HG02973 (cell line): ENCODE measurements at regions not wholly inside any gene's neighbourhood (a gene's known extent, or its start where the extent isn't known, plus 50 kb on each side); places are given as distances from the start of the nearest gene placed in this dataset.
"Not testable (repeated sequence)": the region's sequence is repeated elsewhere in the genome, so short reads cannot be mapped to it uniquely, and the experiment has no call there.

Experiments
- ATAC-seq: cut with Tn5 transposase; IDR thresholded peaks from one replicate; pipeline ENCODE4 v1.9.1; 2021; ENCODE audit warnings: moderate library complexity; ENCODE audit not compliant: unreplicated experiment

GRCh38 chr22:49698616-49699015 lies 129.1 kb downstream of the BRD1 start:
- ATAC-seq: not testable (repeated sequence)

GRCh38 chr22:49697047-49697446 lies 130.6 kb downstream of the BRD1 start:
- ATAC-seq: no peak

- no peak for ATAC-seq
Measured at GRCh38 chr22:49694462-49695260, 133.0 kb downstream of the BRD1 start.

GRCh38 chr22:49693848-49694247 lies 133.8 kb downstream of the BRD1 start:
- no peak for ATAC-seq

GRCh38 chr22:49693416-49693815 lies 134.3 kb downstream of the BRD1 start:
- ATAC-seq: no peak

GRCh38 chr22:49692499-49693225 lies 135.0 kb downstream of the BRD1 start:
- no peak for ATAC-seq

GRCh38 chr22:49691256-49691655 lies 136.4 kb downstream of the BRD1 start:
- ATAC-seq: no peak

GRCh38 chr22:49690454-49690853 lies 137.2 kb downstream of the BRD1 start:
- ATAC-seq: no peak

GRCh38 chr22:49689858-49690257 lies 137.8 kb downstream of the BRD1 start:
- ATAC-seq: no peak

- ATAC-seq: no peak
Measured at GRCh38 chr22:49689255-49689770, 138.4 kb downstream of the BRD1 start.

GRCh38 chr22:49688516-49689254 lies 139.0 kb downstream of the BRD1 start:
- no peak for ATAC-seq

- no peak for ATAC-seq
Measured at GRCh38 chr22:49687786-49688515, 139.7 kb downstream of the BRD1 start.

- ATAC-seq: no peak
Measured at GRCh38 chr22:49687333-49687732, 140.3 kb downstream of the BRD1 start.

GRCh38 chr22:49686495-49687219 lies 141.0 kb downstream of the BRD1 start:
- no peak for ATAC-seq

- ATAC-seq: no peak
Measured at GRCh38 chr22:49685686-49686085, 142.0 kb downstream of the BRD1 start.

GRCh38 chr22:49685116-49685515 lies 142.6 kb downstream of the BRD1 start:
- no peak for ATAC-seq

GRCh38 chr22:49683032-49683431 lies 144.6 kb downstream of the BRD1 start:
- no peak for ATAC-seq

- ATAC-seq: not testable (repeated sequence)
Measured at GRCh38 chr22:49680819-49681218, 146.9 kb downstream of the BRD1 start.

- ATAC-seq: no peak
Measured at GRCh38 chr22:49678842-49679170, 148.9 kb downstream of the BRD1 start.

- no peak for ATAC-seq
Measured at GRCh38 chr22:49678137-49678841, 149.4 kb downstream of the BRD1 start.
